GM12878 (cell line): ENCODE measurements at regions not wholly inside any gene's neighbourhood (a gene's known extent, or its start where the extent isn't known, plus 50 kb on each side); places are given as distances from the start of the nearest gene placed in this dataset.

ENCODE experiments used
- ATAC-seq: fragments of 200-7000 bp; cut with Tn5 transposase; 3 replicates; pipeline ENCODE4 v1.9.1; 2020; ENCODE audit warnings: mild to moderate bottlenecking, moderate library complexity
- BruUV-seq: library from RNA; stranded (reverse); fragments of 400-500 nt; replicated peaks from 2 replicates; lab custom pipeline; 2021; lab: Mats Ljungman, UMichigan
- CTCF ChIA-PET: fragments of 300-600 bp; sonication (Branson Sonifier 250); formaldehyde crosslinking; extraction: SDS; loops from one replicate; lab custom pipeline; 2021; ENCODE audit warnings: inconsistent platforms; lab: Yijun Ruan, JAX
- POLR2A ChIA-PET: fragments of 350-600 bp; formaldehyde crosslinking; extraction: SDS; loops from one replicate; lab custom pipeline; 2021; ENCODE audit warnings: inconsistent platforms; lab: Charles Lee
- RAD21 ChIA-PET: fragments of 300-600 bp; sonication (Branson Sonifier 250); formaldehyde crosslinking; loops from one replicate; lab custom pipeline; 2023; ENCODE audit warnings: antibody characterized with exemption; ENCODE audit not compliant: unreplicated experiment; lab: Charles Lee
- SMC1A ChIA-PET: fragments of 300-600 bp; sonication (Branson Sonifier 250); formaldehyde crosslinking; loops from one replicate; lab custom pipeline; 2023; ENCODE audit not compliant: unreplicated experiment, uncharacterized antibody; lab: Charles Lee
- DNase-seq: peaks from one replicate; pipeline ENCODE4 v3.0.0-alpha.2; 2011; ENCODE audit warnings: low read depth, low spot score
- FAIRE-seq: peaks from 3 replicates; lab custom pipeline; 2011; peaks lifted over from hg19 to GRCh38; lab: Jason Lieb, UNC
- H2AFZ ChIP-seq: 2 replicates; pipeline ENCODE4 v1.6.0; 2011; ENCODE audit warnings: low read depth, low read length, control low read depth; ENCODE audit not compliant: control insufficient read depth
- H3K27ac ChIP-seq: 2 replicates; pipeline ENCODE4 v1.5.1; 2011; ENCODE audit warnings: control low read depth; ENCODE audit not compliant: control insufficient read depth, insufficient read depth
- H3K27me3 ChIP-seq, 2 experiments: replicated peaks in 1 of 2; 2 replicates each; pipeline versions ENCODE4 v1.6.0 to v1.6.1; 2011; ENCODE audit warnings: low read length in 1 of 2; ENCODE audit not compliant: control insufficient read depth in 2 of 2, insufficient read depth in 2 of 2
- H3K36me3 ChIP-seq, 2 experiments: 2 replicates each; pipeline ENCODE4 v1.5.1; 2011; ENCODE audit warnings: low read length in 1 of 2; ENCODE audit not compliant: control insufficient read depth in 2 of 2, insufficient read depth in 2 of 2
- H3K4me1 ChIP-seq: 2 replicates; pipeline ENCODE4 v1.6.1; 2011; ENCODE audit warnings: mild to moderate bottlenecking, low read length, moderate library complexity, mixed read lengths; ENCODE audit not compliant: control insufficient read depth, insufficient read depth
- H3K4me2 ChIP-seq: 2 replicates; pipeline ENCODE4 v1.6.0; 2011; ENCODE audit warnings: control low read depth; ENCODE audit not compliant: control insufficient read depth, insufficient read depth
- H3K4me3 ChIP-seq: fragments of 200-600 bp; sonication (generic); 2 replicates; pipeline ENCODE4 v1.5.1; 2016
- H3K79me2 ChIP-seq: 2 replicates; pipeline ENCODE4 v1.6.0; 2011; ENCODE audit warnings: low read length; ENCODE audit not compliant: control insufficient read depth, insufficient read depth
- H3K9ac ChIP-seq: 2 replicates; pipeline ENCODE4 v1.8.0; 2011; ENCODE audit warnings: low read length, control low read depth, mixed read lengths; ENCODE audit not compliant: control insufficient read depth, insufficient read depth
- H3K9me3 ChIP-seq: replicated peaks from 3 replicates; pipeline ENCODE4 v1.5.1; 2011; ENCODE audit warnings: mild to moderate bottlenecking, low read length; ENCODE audit not compliant: control insufficient read depth, insufficient read depth
- H4K20me1 ChIP-seq: 2 replicates; pipeline ENCODE4 v1.6.0; 2011; ENCODE audit not compliant: control insufficient read depth, insufficient read depth
- BHLHE40 ChIP-seq, 2 experiments: fragments of 450-650 bp in 1 of 2; IDR thresholded peaks; 2 replicates each; pipeline ENCODE4 v1.6.1; 2011 to 2017; ENCODE audit warnings: low read depth in 2 of 2, borderline replicate concordance in 1 of 2, improper control_type of control experiment in 1 of 2, low read length in 1 of 2, mild to moderate bottlenecking in 1 of 2
- E2F8 ChIP-seq: fragments of 450-650 bp; IDR thresholded peaks from 2 replicates; pipeline ENCODE4 v1.6.1; 2018; ENCODE audit warnings: mild to moderate bottlenecking, low read depth, moderate library complexity; ENCODE audit not compliant: partially characterized antibody
- EP300 ChIP-seq, 2 experiments: fragments of 150-350 bp in 1 of 2; IDR thresholded peaks; 2 replicates each; pipeline ENCODE4 v1.6.1; 2011 to 2012; ENCODE audit warnings: low read depth in 2 of 2, low read length in 2 of 2, borderline replicate concordance in 1 of 2, improper control_type of control experiment in 1 of 2, inconsistent platforms in 1 of 2; ENCODE audit not compliant: control insufficient read depth in 1 of 2
- GATAD2B ChIP-seq: fragments of 450-650 bp; conservative IDR thresholded peaks from 2 replicates; pipeline ENCODE4 v1.6.1; 2017; ENCODE audit warnings: low read depth, mild to moderate bottlenecking, moderate library complexity
- IRF5 ChIP-seq: fragments of 450-650 bp; IDR thresholded peaks from 2 replicates; pipeline ENCODE4 v1.6.1; 2017; ENCODE audit warnings: borderline replicate concordance
- PBX3 ChIP-seq: IDR thresholded peaks from 2 replicates; pipeline ENCODE4 v1.6.1; 2011; ENCODE audit warnings: mild to moderate bottlenecking, low read depth, low read length, moderate library complexity; ENCODE audit not compliant: insufficient replicate concordance
- RELA ChIP-seq: fragments of 450-650 bp; IDR thresholded peaks from 2 replicates; pipeline ENCODE4 v1.8.0; 2014; ENCODE audit warnings: borderline replicate concordance; ENCODE audit not compliant: partially characterized antibody
- SIN3A ChIP-seq: IDR thresholded peaks from 2 replicates; pipeline ENCODE4 v1.6.1; 2012; ENCODE audit warnings: low read depth, low read length, improper control_type of control experiment
- SIX5 ChIP-seq: IDR thresholded peaks from 2 replicates; pipeline ENCODE4 v1.6.1; 2011; ENCODE audit warnings: mild to moderate bottlenecking, low read depth, low read length, moderate library complexity; ENCODE audit not compliant: severe bottlenecking
- SREBF1 ChIP-seq: IDR thresholded peaks from 2 replicates; pipeline ENCODE4 v1.6.1; 2012; ENCODE audit warnings: mild to moderate bottlenecking, low read length
- TBL1XR1 ChIP-seq: IDR thresholded peaks from 2 replicates; pipeline ENCODE4 v1.6.1; 2012; ENCODE audit warnings: low read depth, low read length, improper control_type of control experiment
- ZNF217 ChIP-seq: fragments of 450-650 bp; IDR thresholded peaks from 2 replicates; pipeline ENCODE4 v1.6.1; 2017; ENCODE audit warnings: antibody characterized with exemption, mild to moderate bottlenecking
- ZNF687 ChIP-seq: fragments of 450-650 bp; IDR thresholded peaks from 2 replicates; pipeline ENCODE4 v1.6.1; 2017; ENCODE audit warnings: mild to moderate bottlenecking, moderate library complexity
- WGBS: methylation state at CpG from one replicate; pipeline ENCODE4 v1.1.6; 2016; ENCODE audit warnings: low lambda C conversion rate; ENCODE audit not compliant: insufficient replicate concordance, insufficient coverage; ENCODE audit errors: missing lambda C conversion rate; 5-methylcytosine and 5-hydroxymethylcytosine counted together
- in situ Hi-C: fragments of 300-500 bp; cut with MboI; formaldehyde crosslinking; loops from 9 replicates; pipeline ENCODE4 v1.14.3; 2018; ENCODE audit warnings: mixed read lengths
- intact Hi-C: fragments of 100-400 bp; cut with micrococcal nuclease; formaldehyde crosslinking; loops from one replicate; pipeline ENCODE4 v1.14.2; 2022; ENCODE audit not compliant: unreplicated experiment

- Histone ChIP-seq H3K4me1 (no peaks in the 10 kb centered on the region), H3K27ac (no peak overlapping the region), H3K36me3 (no peaks in the 10 kb centered on the region), H3K79me2 (no peaks in the 10 kb centered on the region), H3K4me2 (no peak overlapping the region), H3K4me3 (no peak overlapping the region), H3K27me3 (no peaks in the 10 kb centered on the region)
- POLR2A ChIA-PET: no interaction called here
- CTCF ChIA-PET: no interaction called here
- intact Hi-C loops: no loop called here
- TF ChIP-seq BHLHE40 (IDR thresholded peaks at IDR 0.05; ENCODE audit: borderline replicate concordance in 1 of 2, low read depth in 2 of 2, low read length in 1 of 2) (no peak), SREBF1 (no peak), IRF5 (no peak), ZNF217 (no peak), TBL1XR1 (no peak), SIX5 (no peak), RELA (no peak), SIN3A (no peak), ZNF687 (no peak), EP300 (IDR thresholded peaks at IDR 0.05; ENCODE audit: borderline replicate concordance in 1 of 2, control insufficient read depth in 1 of 2, low read depth in 2 of 2, low read length in 2 of 2) (no peak), PBX3 (no peak), GATAD2B (no peak), E2F8 (no peak)
- TF ChIP-seq, all 136 proteins: peak for 0
- whole genome bisulfite sequencing: 19% methylated on average over 11 of the region's 11 CpGs
- no peak for ATAC-seq
- DNase-seq: no peak
- SMC1A ChIA-PET: no interaction called here
- in situ Hi-C loops: no loop called here
- no peaks in the 10 kb centered on the region for H3K9me3 ChIP-seq
- H3K9ac ChIP-seq: no peak overlapping the region
- RAD21 ChIA-PET: no interaction called here
- FAIRE-seq: no peak
- no peaks in the 10 kb centered on the region for H4K20me1 ChIP-seq
- no TSS peak for BruUV-seq
- H2AFZ ChIP-seq: no peak overlapping the region
Measured at GRCh38 chr7:142327628-142328405, 70.0 kb upstream of the PRSS58 start.
